A549 (cell line): ENCODE measurements at regions not wholly inside any gene's neighbourhood (a gene's known extent, or its start where the extent isn't known, plus 50 kb on each side); places are given as distances from the start of the nearest gene placed in this dataset.

Source experiments
- ATAC-seq, 2 experiments: fragments of 200-7000 bp in 1 of 2; fragments of >200 bp in 1 of 2; cut with Nextera tagmentation in 1 of 2; cut with Tn5 transposase in 1 of 2; 3 replicates each; pipeline versions ENCODE4 v1.8.0 to v1.9.1; 2018 to 2020; ENCODE audit warnings: mild to moderate bottlenecking in 1 of 2, moderate library complexity in 1 of 2
- CTCF ChIA-PET: fragments of 300-600 bp; sonication (Branson Sonifier 250); formaldehyde crosslinking; extraction: SDS; loops from one replicate; lab custom pipeline; 2021; ENCODE audit warnings: antibody characterized with exemption, inconsistent platforms; lab: Yijun Ruan, JAX
- POLR2A ChIA-PET: fragments of 350-600 bp; formaldehyde crosslinking; extraction: SDS; loops from one replicate; lab custom pipeline; 2021; ENCODE audit warnings: antibody characterized with exemption, inconsistent platforms; lab: Yijun Ruan, JAX
- DNase-seq, 2 experiments: peaks; one replicate each; pipeline versions ENCODE4 v3.0.0 to v3.0.0-alpha.2; 2011 to 2016; ENCODE audit warnings: low read depth in 1 of 2, low spot score in 1 of 2
- FAIRE-seq: peaks from 2 replicates; lab custom pipeline; 2011; peaks lifted over from hg19 to GRCh38; lab: Jason Lieb, UNC
- H3K27ac ChIP-seq, 2 experiments: fragments of >200 bp; sonication (Bioruptor Twin); formaldehyde crosslinking; 3 replicates each; pipeline ENCODE4 v1.5.1; 2016 to 2017
- H3K4me1 ChIP-seq: fragments of >200 bp; sonication (Bioruptor Twin); formaldehyde crosslinking; 3 replicates; pipeline ENCODE4 v1.6.1; 2016
- H3K4me2 ChIP-seq: fragments of >200 bp; sonication (Bioruptor Twin); formaldehyde crosslinking; 3 replicates; pipeline ENCODE4 v1.6.1; 2016
- H3K4me3 ChIP-seq: fragments of >200 bp; sonication (Bioruptor Twin); formaldehyde crosslinking; 3 replicates; pipeline ENCODE4 v1.5.1; 2016
- H3K9me3 ChIP-seq: fragments of >200 bp; sonication (Bioruptor Twin); formaldehyde crosslinking; 3 replicates; pipeline ENCODE4 v1.6.1; 2016
- ATOH8 ChIP-seq: fragments of 250-450 bp; sonication (Bioruptor Pico); IDR thresholded peaks from 2 replicates; pipeline ENCODE4 v1.5.0; 2020; ENCODE audit warnings: low read depth, mild to moderate bottlenecking, moderate library complexity
- CBX8 ChIP-seq: fragments of 200-600 bp; sonication (generic); IDR thresholded peaks from 2 replicates; pipeline ENCODE4 v1.6.1; 2016
- CEBPB ChIP-seq, 2 experiments: fragments of >200 bp in 1 of 2; sonication (Bioruptor Twin) in 1 of 2; formaldehyde crosslinking in 1 of 2; IDR thresholded peaks; 2 replicates each; pipeline ENCODE4 v1.6.1; 2012 to 2016
- CHD2 ChIP-seq: fragments of 150-350 bp; IDR thresholded peaks from 2 replicates; pipeline ENCODE4 v1.6.1; 2014; ENCODE audit warnings: low read length; ENCODE audit not compliant: partially characterized antibody
- CHD4 ChIP-seq: fragments of 200-600 bp; sonication (generic); IDR thresholded peaks from 2 replicates; pipeline ENCODE4 v1.6.1; 2016; ENCODE audit warnings: antibody characterized with exemption, mild to moderate bottlenecking, borderline replicate concordance
- EHMT2 ChIP-seq: fragments of 200-600 bp; sonication (generic); IDR thresholded peaks from 2 replicates; pipeline ENCODE4 v1.6.1; 2016; ENCODE audit warnings: antibody characterized with exemption, low read depth, mild to moderate bottlenecking, moderate library complexity
- FOSB ChIP-seq: fragments of 250-450 bp; sonication (Bioruptor Pico); IDR thresholded peaks from 2 replicates; pipeline ENCODE4 v1.5.0; 2020; ENCODE audit warnings: mild to moderate bottlenecking, moderate library complexity
- FOSL2 ChIP-seq, 2 experiments: fragments of 450-650 bp in 1 of 2; fragments of >200 bp in 1 of 2; sonication (Bioruptor Twin) in 1 of 2; formaldehyde crosslinking; IDR thresholded peaks; 2 replicates each; pipeline versions ENCODE4 v1.5.0 to v1.6.1; 2016 to 2020; ENCODE audit warnings: mild to moderate bottlenecking in 1 of 2, moderate library complexity in 1 of 2
- HDAC2 ChIP-seq: fragments of 200-600 bp; sonication (generic); IDR thresholded peaks from 2 replicates; pipeline ENCODE4 v1.6.1; 2016
- HES2 ChIP-seq: fragments of >200 bp; sonication (Bioruptor Twin); formaldehyde crosslinking; IDR thresholded peaks from 2 replicates; pipeline ENCODE4 v1.6.1; 2016
- HOXB5 ChIP-seq: fragments of 250-450 bp; sonication (Bioruptor Pico); IDR thresholded peaks from 2 replicates; pipeline ENCODE4 v1.5.0; 2020; ENCODE audit warnings: mild to moderate bottlenecking, moderate library complexity
- JUN ChIP-seq, 2 experiments: fragments of >200 bp; sonication (Bioruptor Twin); formaldehyde crosslinking; IDR thresholded peaks; 2 replicates in 1 of 2; 3 replicates in 1 of 2; pipeline ENCODE4 v1.6.1; 2016 to 2017
- MAFK ChIP-seq: fragments of 450-650 bp; IDR thresholded peaks from 2 replicates; pipeline ENCODE4 v1.6.1; 2014; ENCODE audit not compliant: partially characterized antibody
- MAX ChIP-seq: IDR thresholded peaks from 2 replicates; pipeline ENCODE4 v1.6.1; 2012
- MAZ ChIP-seq: fragments of 150-350 bp; IDR thresholded peaks from 2 replicates; pipeline ENCODE4 v1.6.1; 2014; ENCODE audit warnings: antibody characterized with exemption, low read depth, low read length, borderline replicate concordance
- MYC ChIP-seq: IDR thresholded peaks from 2 replicates; pipeline ENCODE4 v1.6.1; 2012; ENCODE audit warnings: mild to moderate bottlenecking, inconsistent platforms, low read length, improper control_type of control experiment, borderline replicate concordance
- NFE2L2 ChIP-seq: fragments of 150-350 bp; conservative IDR thresholded peaks from 2 replicates; pipeline ENCODE4 v1.6.1; 2014; ENCODE audit warnings: low read length
- POLR2A ChIP-seq: IDR thresholded peaks from 2 replicates; pipeline ENCODE4 v1.6.1; 2012; ENCODE audit warnings: mild to moderate bottlenecking, low read length
- POLR2AphosphoS2 ChIP-seq: conservative IDR thresholded peaks from 2 replicates; pipeline ENCODE4 v1.6.1; 2012; ENCODE audit warnings: low read length, improper control_type of control experiment, inconsistent platforms
- RCOR1 ChIP-seq: fragments of 150-350 bp; IDR thresholded peaks from 2 replicates; pipeline ENCODE4 v1.6.1; 2014; ENCODE audit warnings: antibody characterized with exemption, low read length, low read depth
- RFX5 ChIP-seq: fragments of 450-650 bp; IDR thresholded peaks from 2 replicates; pipeline ENCODE4 v1.7.1; 2014; ENCODE audit warnings: antibody characterized with exemption, mild to moderate bottlenecking, moderate library complexity
- SMC3 ChIP-seq: fragments of >200 bp; sonication (Bioruptor Twin); formaldehyde crosslinking; IDR thresholded peaks from 3 replicates; pipeline ENCODE4 v1.6.1; 2018; ENCODE audit warnings: inconsistent platforms
- ZC3H11A ChIP-seq: fragments of 450-650 bp; IDR thresholded peaks from 2 replicates; pipeline ENCODE4 v1.6.1; 2014; ENCODE audit warnings: antibody characterized with exemption, mild to moderate bottlenecking
- ZFP36 ChIP-seq: fragments of 450-650 bp; IDR thresholded peaks from 2 replicates; pipeline ENCODE4 v1.6.1; 2014; ENCODE audit warnings: borderline replicate concordance; ENCODE audit not compliant: partially characterized antibody
- ZNF302 ChIP-seq: fragments of 250-450 bp; sonication (Bioruptor Pico); IDR thresholded peaks from 2 replicates; pipeline ENCODE4 v1.9.0; 2021; ENCODE audit warnings: inconsistent platforms, mild to moderate bottlenecking, moderate library complexity
- WGBS: methylation state at CpG from one replicate; pipeline ENCODE4 v1.1.6; 2017; ENCODE audit errors: missing lambda C conversion rate; 5-methylcytosine and 5-hydroxymethylcytosine counted together

GRCh38 chr5:27381686-27382085 lies 343.3 kb upstream of the CDH9 start:
- POLR2A ChIA-PET, result no interaction called here
- TF ChIP-seq CHD2, result no peak
- no peak for TF ChIP-seq POLR2AphosphoS2
- TF ChIP-seq RCOR1, result no peak
- TF ChIP-seq MAZ, result no peak
- no peak for TF ChIP-seq POLR2A
- TF ChIP-seq MAX, result no peak
- no peak for TF ChIP-seq HDAC2
- TF ChIP-seq ZC3H11A, result no peak
- no peak for TF ChIP-seq RFX5
- TF ChIP-seq CBX8, result no peak
- no peak for TF ChIP-seq EHMT2

GRCh38 chr5:27377626-27378025 lies 339.2 kb upstream of the CDH9 start:
- no peak for FAIRE-seq
- Histone ChIP-seq H3K4me1 (no peaks in the 10 kb centered on the region), H3K9me3 (no peaks in the 10 kb centered on the region), H3K4me3 (no peak overlapping the region), H3K4me2 (no peak overlapping the region), H3K27ac (no peak overlapping the region)
- ChIA-PET CTCF (no interaction called here), POLR2A (no interaction called here)
- no peak for DNase-seq
- WGBS, result 47% methylated on average over 4 of the region's 4 CpGs
- ATAC-seq, result no peak
- no peak for TF ChIP-seq FOSL2 (IDR thresholded peaks at IDR 0.05)
- no peak for TF ChIP-seq FOSL2 (CRISPR knock-in tag; IDR thresholded peaks at IDR 0.05)
- no peak for TF ChIP-seq ZFP36
- no peak for TF ChIP-seq HES2
- no peak for TF ChIP-seq MAFK
- no peak for TF ChIP-seq CBX8
- no peak for TF ChIP-seq MAZ
- TF ChIP-seq FOSB (CRISPR knock-in tag), result no peak
- no peak for TF ChIP-seq RCOR1
- TF ChIP-seq JUN (IDR thresholded peaks at IDR 0.05), result no peak
- no peak for TF ChIP-seq HOXB5 (CRISPR knock-in tag)
- no peak for TF ChIP-seq HDAC2
- TF ChIP-seq ZNF302 (CRISPR knock-in tag), result no peak
- no peak for TF ChIP-seq CHD4
- no peak for TF ChIP-seq MAX
- TF ChIP-seq CHD2, result no peak
- no peak for TF ChIP-seq RFX5
- no peak for TF ChIP-seq MYC
- no peak for TF ChIP-seq NFE2L2
- no peak for TF ChIP-seq SMC3
- TF ChIP-seq, all 56 proteins: peak for 0

More at GRCh38 chr5:27381686-27382085, 343.3 kb upstream of the CDH9 start:
- no peaks in the 10 kb centered on the region for H3K4me1 ChIP-seq
- DNase-seq, result no peak
- H3K4me2 ChIP-seq, result no peak overlapping the region
- H3K4me3 ChIP-seq, result no peak overlapping the region
- 73% methylated on average over 1 of the region's 1 CpG for WGBS
- no peak overlapping the region for H3K27ac ChIP-seq
- FAIRE-seq, result no peak
- H3K9me3 ChIP-seq, result no peaks in the 10 kb centered on the region
- CTCF ChIA-PET, result no interaction called here
- no peak for ATAC-seq

- Histone ChIP-seq H3K9me3 (no peaks in the 10 kb centered on the region), H3K4me3 (no peak overlapping the region), H3K27ac (no peak overlapping the region), H3K4me2 (no peak overlapping the region)
- no peak for FAIRE-seq
- TF ChIP-seq ATOH8 (CRISPR knock-in tag), result no peak
- no peak for TF ChIP-seq CEBPB (IDR thresholded peaks at IDR 0.05)
- TF ChIP-seq, all 56 proteins: peak for 0
- ChIA-PET CTCF (no interaction called here), POLR2A (no interaction called here)
- DNase-seq (no peak), ATAC-seq (no peak)
- 55% methylated on average over 6 of the region's 6 CpGs for whole genome bisulfite sequencing
- H3K4me1 ChIP-seq, result no peaks in the 10 kb centered on the region
Observed at GRCh38 chr5:27353970-27354369, 315.6 kb upstream of the CDH9 start.
